Kidney epithelial cell (primary cell): ENCODE measurements at regions not wholly inside any gene's neighbourhood (a gene's known extent, or its start where the extent isn't known, plus 50 kb on each side); places are given as distances from the start of the nearest gene placed in this dataset.

Source experiments
- DNase-seq: peaks from one replicate; pipeline ENCODE4 v3.0.0-alpha.2; 2010; ENCODE audit warnings: low read depth
- H3K27me3 ChIP-seq: 2 replicates; pipeline ENCODE4 v1.6.0; 2011; ENCODE audit warnings: low read length; ENCODE audit not compliant: control insufficient read depth, insufficient read depth
- H3K36me3 ChIP-seq: 2 replicates; pipeline ENCODE4 v1.5.1; 2011; ENCODE audit warnings: low read length; ENCODE audit not compliant: control insufficient read depth, insufficient read depth
- H3K4me3 ChIP-seq: 2 replicates; pipeline ENCODE4 v1.5.1; 2011; ENCODE audit warnings: low read depth, mild to moderate bottlenecking, control low read depth, low read length
- CTCF ChIP-seq: IDR thresholded peaks from 2 replicates; pipeline ENCODE4 v1.5.1; 2011; ENCODE audit warnings: mild to moderate bottlenecking, moderate library complexity, low read length, control low read depth, inconsistent platforms; ENCODE audit not compliant: insufficient read depth, poor library complexity, severe bottlenecking

- H3K36me3 ChIP-seq, result no peaks in the 10 kb centered on the region
- no peaks in the 10 kb centered on the region for H3K27me3 ChIP-seq
- TF ChIP-seq CTCF, result no peak
- no peak overlapping the region for H3K4me3 ChIP-seq
- DNase-seq, result no peak
Observed at GRCh38 chr19:29083863-29084262, 129.1 kb downstream of the UQCRFS1 start.

GRCh38 chr19:29079356-29080032, 133.5 kb downstream of the UQCRFS1 start:
- Histone ChIP-seq H3K4me3 (no peak overlapping the region), H3K36me3 (no peaks in the 10 kb centered on the region), H3K27me3 (no peaks in the 10 kb centered on the region)
- no peak for DNase-seq
- TF ChIP-seq CTCF, result no peak

- no peak for DNase-seq
- no peak overlapping the region for H3K4me3 ChIP-seq
- no peaks in the 10 kb centered on the region for H3K36me3 ChIP-seq
- no peak for TF ChIP-seq CTCF
- H3K27me3 ChIP-seq, result no peaks in the 10 kb centered on the region
Observed at GRCh38 chr19:29076963-29077362, 136.0 kb downstream of the UQCRFS1 start.

- H3K36me3 ChIP-seq, result no peaks in the 10 kb centered on the region
- H3K27me3 ChIP-seq, result no peaks in the 10 kb centered on the region
- no peak for DNase-seq
- no peak overlapping the region for H3K4me3 ChIP-seq
- TF ChIP-seq CTCF, result no peak
Observed at GRCh38 chr19:29076161-29076560, 136.8 kb downstream of the UQCRFS1 start.

GRCh38 chr19:29075149-29075548, 137.8 kb downstream of the UQCRFS1 start:
- TF ChIP-seq CTCF, result no peak
- Histone ChIP-seq H3K36me3 (no peaks in the 10 kb centered on the region), H3K4me3 (no peak overlapping the region), H3K27me3 (no peaks in the 10 kb centered on the region)
- no peak for DNase-seq

- no peaks in the 10 kb centered on the region for H3K36me3 ChIP-seq
- no peak for DNase-seq
- TF ChIP-seq CTCF, result no peak
Observed at GRCh38 chr19:29074579-29074978, 138.4 kb downstream of the UQCRFS1 start.

More at GRCh38 chr19:29074579-29074978, 138.4 kb downstream of the UQCRFS1 start:
- no peak overlapping the region for H3K4me3 ChIP-seq
- H3K27me3 ChIP-seq, result no peaks in the 10 kb centered on the region
